ENCODE measurements at regions not wholly inside any gene's neighbourhood (a gene's known extent, or its start where the extent isn't known, plus 50 kb on each side); places are given as distances from the start of the nearest gene placed in this dataset.
A peak's percentile ranks its signal among the peaks of the same experiment; 100 is the strongest.

GRCh38 chr5:39558541-39558940 is 133.8 kb upstream of the DAB2 start:
- H3K4me3 ChIP-seq (replicated peaks in 1 of 2; ENCODE audit: low read depth in 2 of 2, low read length in 2 of 2), result no peak overlapping the region
- DNase-seq (ENCODE audit: low read depth in 2 of 2), result no peak
- TF ChIP-seq CTCF (IDR thresholded peaks at IDR 0.05; ENCODE audit: low read depth, low read length), result no peak

- DNase-seq (ENCODE audit: low read depth in 2 of 2), result no peak
- no peak for TF ChIP-seq CTCF (IDR thresholded peaks at IDR 0.05; ENCODE audit: low read depth, low read length)
Measured at GRCh38 chr5:39555788-39556187, 131.0 kb upstream of the DAB2 start.

GRCh38 chr5:39547553-39548154 is 122.9 kb upstream of the DAB2 start:
- H3K4me3 ChIP-seq (replicated peaks in 1 of 2; ENCODE audit: low read depth in 2 of 2, low read length in 2 of 2), result no peak overlapping the region
- TF ChIP-seq CTCF (IDR thresholded peaks at IDR 0.05; ENCODE audit: low read depth, low read length), result peak; percentile 72
- peak; percentile 85 to 94 for DNase-seq (ENCODE audit: low read depth in 2 of 2)

More at GRCh38 chr5:39555788-39556187, 131.0 kb upstream of the DAB2 start:
- no peak overlapping the region for H3K4me3 ChIP-seq (replicated peaks in 1 of 2; ENCODE audit: low read depth in 2 of 2, low read length in 2 of 2)

- no peak for TF ChIP-seq CTCF (IDR thresholded peaks at IDR 0.05; ENCODE audit: low read depth, low read length)
- DNase-seq (ENCODE audit: low read depth in 2 of 2), result no peak
- H3K4me3 ChIP-seq (replicated peaks in 1 of 2; ENCODE audit: low read depth in 2 of 2, low read length in 2 of 2), result no peak overlapping the region
Measured at GRCh38 chr5:39544941-39545340, 120.2 kb upstream of the DAB2 start.

- TF ChIP-seq CTCF (IDR thresholded peaks at IDR 0.05; ENCODE audit: low read depth, low read length), result no peak
- DNase-seq (ENCODE audit: low read depth in 2 of 2), result peak in 1 of 2 donors; percentile 49
- no peak overlapping the region for H3K4me3 ChIP-seq (replicated peaks in 1 of 2; ENCODE audit: low read depth in 2 of 2, low read length in 2 of 2)
Measured at GRCh38 chr5:39543335-39543734, 118.6 kb upstream of the DAB2 start.

- no peak overlapping the region for H3K4me3 ChIP-seq (replicated peaks in 1 of 2; ENCODE audit: low read depth in 2 of 2, low read length in 2 of 2)
- no peak for TF ChIP-seq CTCF (IDR thresholded peaks at IDR 0.05; ENCODE audit: low read depth, low read length)
- peak in 1 of 2 donors; percentile 38 for DNase-seq (ENCODE audit: low read depth in 2 of 2)
Measured at GRCh38 chr5:39542511-39543285, 117.9 kb upstream of the DAB2 start.
